ENCODE measurements at regions not wholly inside any gene's neighbourhood (a gene's known extent, or its start where the extent isn't known, plus 50 kb on each side); places are given as distances from the start of the nearest gene placed in this dataset.

DNA sequence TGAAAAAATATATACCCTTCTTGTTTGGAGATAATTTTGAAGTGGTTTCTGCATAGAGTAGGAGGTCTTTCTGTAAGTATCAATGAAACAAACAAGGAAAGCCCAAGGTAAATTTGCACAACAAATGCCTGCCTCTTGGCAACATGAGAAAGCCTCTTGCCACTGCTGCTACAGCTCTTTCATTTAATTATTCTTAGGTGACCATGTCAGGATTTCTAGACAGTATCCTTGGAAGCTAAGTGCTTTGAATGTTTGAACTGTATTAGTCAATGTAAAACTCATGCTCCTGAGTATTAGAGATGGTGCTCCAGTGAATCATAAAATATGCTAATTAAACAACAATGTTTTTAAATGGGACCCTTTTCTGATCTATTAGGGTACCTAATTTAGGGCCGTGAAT is 81.2 kb upstream of the ITGB1 start:
- no peak for TF ChIP-seq EZH2phosphoT487 (IDR thresholded peaks at IDR 0.05; ENCODE audit: borderline replicate concordance)
- TF ChIP-seq, protein P1, sequence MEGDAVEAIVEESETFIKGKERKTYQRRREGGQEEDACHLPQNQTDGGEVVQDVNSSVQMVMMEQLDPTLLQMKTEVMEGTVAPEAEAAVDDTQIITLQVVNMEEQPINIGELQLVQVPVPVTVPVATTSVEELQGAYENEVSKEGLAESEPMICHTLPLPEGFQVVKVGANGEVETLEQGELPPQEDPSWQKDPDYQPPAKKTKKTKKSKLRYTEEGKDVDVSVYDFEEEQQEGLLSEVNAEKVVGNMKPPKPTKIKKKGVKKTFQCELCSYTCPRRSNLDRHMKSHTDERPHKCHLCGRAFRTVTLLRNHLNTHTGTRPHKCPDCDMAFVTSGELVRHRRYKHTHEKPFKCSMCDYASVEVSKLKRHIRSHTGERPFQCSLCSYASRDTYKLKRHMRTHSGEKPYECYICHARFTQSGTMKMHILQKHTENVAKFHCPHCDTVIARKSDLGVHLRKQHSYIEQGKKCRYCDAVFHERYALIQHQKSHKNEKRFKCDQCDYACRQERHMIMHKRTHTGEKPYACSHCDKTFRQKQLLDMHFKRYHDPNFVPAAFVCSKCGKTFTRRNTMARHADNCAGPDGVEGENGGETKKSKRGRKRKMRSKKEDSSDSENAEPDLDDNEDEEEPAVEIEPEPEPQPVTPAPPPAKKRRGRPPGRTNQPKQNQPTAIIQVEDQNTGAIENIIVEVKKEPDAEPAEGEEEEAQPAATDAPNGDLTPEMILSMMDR (conservative IDR thresholded peaks at IDR 0.05; ENCODE audit: low read length) = no peak

Data from Loucy (cell line).